HepG2 (cell line): ENCODE measurements at regions not wholly inside any gene's neighbourhood (a gene's known extent, or its start where the extent isn't known, plus 50 kb on each side); places are given as distances from the start of the nearest gene placed in this dataset.

Experiments
- ATAC-seq: fragments of 200-7000 bp; cut with Tn5 transposase; 3 replicates; pipeline ENCODE4 v1.9.1; 2020; ENCODE audit warnings: mild to moderate bottlenecking, moderate library complexity
- BruUV-seq: library from RNA; stranded (reverse); fragments of 400-500 nt; replicated peaks from 2 replicates; lab custom pipeline; 2021; lab: Mats Ljungman, UMichigan
- CTCF ChIA-PET: fragments of 300-600 bp; formaldehyde crosslinking; extraction: SDS; loops from one replicate; lab custom pipeline; 2021; ENCODE audit warnings: low total read pairs, inconsistent platforms, low intra/inter-chr PET ratio; lab: Yijun Ruan, JAX
- POLR2A ChIA-PET: fragments of 350-600 bp; sonication (Branson Sonifier 250); formaldehyde crosslinking; loops from one replicate; lab custom pipeline; 2020; ENCODE audit warnings: antibody characterized with exemption, inconsistent platforms; lab: Yijun Ruan, JAX
- DNase-seq: peaks from one replicate; pipeline ENCODE4 v3.0.0-alpha.2; 2015; ENCODE audit warnings: low spot score
- FAIRE-seq: peaks from 3 replicates; lab custom pipeline; 2011; peaks lifted over from hg19 to GRCh38; lab: Jason Lieb, UNC
- H2AFZ ChIP-seq: one replicate; pipeline ENCODE4 v1.6.1; 2011; ENCODE audit warnings: low read length, inconsistent platforms
- H3K27ac ChIP-seq: fragments of 300-600 bp; 3 replicates; pipeline ENCODE4 v1.8.0; 2011; ENCODE audit warnings: mixed run types, mild to moderate bottlenecking, mixed read lengths, low read length, inconsistent platforms; ENCODE audit not compliant: insufficient read depth; ENCODE audit errors: extremely low read length
- H3K27me3 ChIP-seq, 2 experiments: fragments of 200-600 bp in 1 of 2; 2 replicates in 1 of 2; 3 replicates in 1 of 2; pipeline versions ENCODE4 v1.6.0 to v1.8.0; 2011; ENCODE audit warnings: low read length in 2 of 2, mild to moderate bottlenecking in 2 of 2, moderate library complexity in 2 of 2, inconsistent platforms in 1 of 2; ENCODE audit not compliant: insufficient read depth in 2 of 2, control insufficient read depth in 1 of 2
- H3K36me3 ChIP-seq, 2 experiments: fragments of 200-600 bp in 1 of 2; replicated peaks in 1 of 2; 2 replicates in 1 of 2; 3 replicates in 1 of 2; pipeline versions ENCODE4 v1.5.1 to v1.8.0; 2011; ENCODE audit warnings: low read length in 2 of 2, inconsistent platforms in 1 of 2; ENCODE audit not compliant: insufficient read depth in 2 of 2, control insufficient read depth in 1 of 2
- H3K4me1 ChIP-seq: 2 replicates; pipeline ENCODE4 v1.5.1; 2012; ENCODE audit warnings: low read length, inconsistent platforms; ENCODE audit not compliant: insufficient read depth
- H3K4me2 ChIP-seq: 2 replicates; pipeline ENCODE4 v1.6.0; 2011; ENCODE audit warnings: low read depth, low read length, inconsistent platforms
- H3K4me3 ChIP-seq, 3 experiments: fragments of 200-600 bp in 1 of 3; sonication (generic), shearing (Covaris generic) in 1 of 3; replicated peaks in 1 of 3; 2 replicates each; pipeline ENCODE4 v1.5.1; 2011 to 2016; ENCODE audit warnings: low read length in 3 of 3, inconsistent platforms in 2 of 3, low read depth in 2 of 3, mild to moderate bottlenecking in 2 of 3, control low read depth in 1 of 3, mixed read lengths in 1 of 3; ENCODE audit not compliant: insufficient read depth in 1 of 3
- H3K79me2 ChIP-seq: one replicate; pipeline ENCODE4 v1.6.1; 2011; ENCODE audit warnings: low read length, inconsistent platforms; ENCODE audit not compliant: insufficient read depth
- H3K9ac ChIP-seq: 2 replicates; pipeline ENCODE4 v1.6.0; 2011; ENCODE audit warnings: mild to moderate bottlenecking, low read depth, low read length, inconsistent platforms; ENCODE audit not compliant: insufficient read depth
- H3K9me3 ChIP-seq: 2 replicates; pipeline ENCODE4 v1.5.1; 2012; ENCODE audit warnings: mild to moderate bottlenecking, low read length
- H4K20me1 ChIP-seq: 2 replicates; pipeline ENCODE4 v1.6.0; 2011; ENCODE audit warnings: inconsistent platforms, mild to moderate bottlenecking, low read length, moderate library complexity; ENCODE audit not compliant: insufficient read depth
- BRCA1 ChIP-seq: sonication (generic); formaldehyde crosslinking; IDR thresholded peaks from 2 replicates; pipeline ENCODE4 v1.4.0; 2020; ENCODE audit warnings: missing genetic modification reagents
- HDAC6 ChIP-seq: fragments of 200-600 bp; sonication (generic); IDR thresholded peaks from 2 replicates; pipeline ENCODE4 v1.7.0; 2017; ENCODE audit warnings: mild to moderate bottlenecking, antibody characterized with exemption, low read length, low read depth
- JDP2 ChIP-seq: sonication (generic); formaldehyde crosslinking; IDR thresholded peaks from 2 replicates; pipeline ENCODE4 v1.8.1; 2022; ENCODE audit warnings: missing genetic modification reagents, borderline replicate concordance
- MZF1 ChIP-seq: sonication (generic); formaldehyde crosslinking; IDR thresholded peaks from 2 replicates; pipeline ENCODE4 v1.8.1; 2023; ENCODE audit warnings: mild to moderate bottlenecking, missing genetic modification reagents, borderline replicate concordance
- NR2F6 ChIP-seq, 2 experiments: IDR thresholded peaks; 2 replicates each; pipeline ENCODE4 v1.6.1; 2016; ENCODE audit warnings: antibody characterized with exemption in 1 of 2, mild to moderate bottlenecking in 1 of 2
- PHF21A ChIP-seq: sonication (generic); formaldehyde crosslinking; IDR thresholded peaks from 2 replicates; pipeline ENCODE4 v1.5.0; 2020; ENCODE audit warnings: mild to moderate bottlenecking, missing genetic modification reagents
- SKI ChIP-seq: fragments of 450-650 bp; IDR thresholded peaks from one replicate; pipeline ENCODE4 v1.6.1; 2018; ENCODE audit warnings: mild to moderate bottlenecking; ENCODE audit not compliant: partially characterized antibody
- SP1 ChIP-seq, 2 experiments: fragments of 450-650 bp in 1 of 2; sonication (generic) in 1 of 2; formaldehyde crosslinking in 1 of 2; IDR thresholded peaks; 2 replicates each; pipeline versions ENCODE4 v1.4.0 to v1.6.1; 2016 to 2020; ENCODE audit warnings: missing genetic modification reagents in 1 of 2
- TCF12 ChIP-seq, 2 experiments: fragments of 450-650 bp in 1 of 2; sonication (generic) in 1 of 2; formaldehyde crosslinking in 1 of 2; IDR thresholded peaks; 2 replicates each; pipeline versions ENCODE4 v1.6.1 to v1.8.0; 2017 to 2022; ENCODE audit warnings: antibody characterized with exemption in 1 of 2, mild to moderate bottlenecking in 1 of 2, missing genetic modification reagents in 1 of 2, moderate library complexity in 1 of 2
- UBTF ChIP-seq: sonication (generic); formaldehyde crosslinking; IDR thresholded peaks from 2 replicates; pipeline ENCODE4 v1.4.0; 2020; ENCODE audit warnings: mild to moderate bottlenecking, missing genetic modification reagents
- ZFP37 ChIP-seq: sonication (generic); formaldehyde crosslinking; IDR thresholded peaks from 2 replicates; pipeline ENCODE4 v1.4.0; 2020; ENCODE audit warnings: missing genetic modification reagents, borderline replicate concordance
- ZNF598 ChIP-seq: sonication (generic); formaldehyde crosslinking; IDR thresholded peaks from 2 replicates; pipeline ENCODE4 v1.5.1; 2020; ENCODE audit warnings: mild to moderate bottlenecking, missing genetic modification reagents, borderline replicate concordance
- ZNF839 ChIP-seq: sonication (generic); formaldehyde crosslinking; IDR thresholded peaks from 2 replicates; pipeline ENCODE4 v1.4.0; 2020; ENCODE audit warnings: missing genetic modification reagents, mild to moderate bottlenecking, borderline replicate concordance
- WGBS: methylation state at CpG from one replicate; pipeline ENCODE4 v1.1.6; 2017; ENCODE audit warnings: low lambda C conversion rate; 5-methylcytosine and 5-hydroxymethylcytosine counted together
- in situ Hi-C: cut with HindIII; loops from 2 replicates; pipeline ENCODE4 v1.10.0; 2017; ENCODE audit warnings: low pct_unique_long_range_greater_than_20kb; ENCODE audit not compliant: extremely low pct_ligation_motif_present
- intact Hi-C: fragments of 100-400 bp; cut with micrococcal nuclease; formaldehyde crosslinking; loops from one replicate; pipeline ENCODE4 v1.10.0; 2022; ENCODE audit not compliant: unreplicated experiment
- TF ChIP-seq, protein P1 (sequence below): sonication (generic); formaldehyde crosslinking; IDR thresholded peaks from 2 replicates; pipeline ENCODE4 v1.8.1; 2023; ENCODE audit warnings: missing genetic modification reagents, inconsistent platforms, borderline replicate concordance

DNA sequence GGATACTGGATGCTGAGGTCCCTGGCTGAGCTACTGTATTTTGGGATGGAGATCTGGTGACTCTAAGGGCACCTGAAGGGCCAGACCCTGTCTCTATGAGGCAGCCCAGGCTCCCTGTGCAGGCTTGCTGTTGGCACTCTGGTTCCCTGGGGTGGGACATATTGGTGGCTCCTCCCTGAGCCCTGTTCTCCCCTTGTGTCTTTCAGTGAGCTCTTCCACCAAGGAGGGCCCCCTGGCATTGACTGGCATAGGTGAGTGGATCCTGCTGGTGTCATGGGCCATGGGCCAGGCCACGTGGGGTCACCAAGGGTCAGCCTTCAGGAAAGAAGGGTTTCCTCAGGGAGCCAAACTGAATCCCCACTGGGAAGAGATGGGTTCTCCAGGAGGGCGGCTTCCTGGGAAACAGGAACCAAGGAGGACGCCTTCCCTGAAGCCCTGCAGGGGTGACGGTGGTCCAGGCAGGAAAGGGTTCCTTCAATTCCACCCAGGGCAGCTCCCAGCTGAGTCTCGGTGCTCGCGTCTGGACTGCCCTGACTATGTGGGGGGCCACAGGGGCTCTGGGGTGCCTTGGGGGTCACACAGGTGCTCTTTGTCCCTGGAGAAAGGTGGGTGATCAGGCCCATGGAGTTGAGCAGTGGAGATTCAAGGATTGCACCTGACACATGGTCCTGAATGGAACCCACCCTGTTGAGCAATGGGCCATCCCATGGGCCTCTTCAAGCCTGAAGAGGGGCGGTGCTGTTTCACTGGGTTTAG lies 220.4 kb downstream of the SNRPN start:
- DNase-seq: no peak
- no peaks in the 10 kb centered on the region; a peak in 1 of 5 replicates for H3K27me3 ChIP-seq
- POLR2A ChIA-PET: no interaction called here
- intact Hi-C loops: no loop called here
- H3K4me3 ChIP-seq: no peak overlapping the region
- no peak overlapping the region for H2AFZ ChIP-seq
- no peak overlapping the region for H3K4me2 ChIP-seq
- TF ChIP-seq UBTF (CRISPR knock-in tag) (no peak), PHF21A (no peak), TCF12 (IDR thresholded peaks at IDR 0.05) (no peak), TCF12 (CRISPR knock-in tag; IDR thresholded peaks at IDR 0.05) (no peak), MZF1 (CRISPR knock-in tag) (no peak), HDAC6 (no peak), ZNF598 (no peak), ZNF839 (CRISPR knock-in tag) (no peak), NR2F6 (IDR thresholded peaks at IDR 0.05) (no peak), NR2F6 (CRISPR knock-in tag; IDR thresholded peaks at IDR 0.05) (no peak), JDP2 (CRISPR knock-in tag) (no peak), BRCA1 (CRISPR knock-in tag) (no peak), ZFP37 (CRISPR knock-in tag) (no peak), SP1 (IDR thresholded peaks at IDR 0.05) (no peak), SP1 (CRISPR knock-in tag; IDR thresholded peaks at IDR 0.05) (no peak), SKI (no peak)
- TF ChIP-seq, protein P1, sequence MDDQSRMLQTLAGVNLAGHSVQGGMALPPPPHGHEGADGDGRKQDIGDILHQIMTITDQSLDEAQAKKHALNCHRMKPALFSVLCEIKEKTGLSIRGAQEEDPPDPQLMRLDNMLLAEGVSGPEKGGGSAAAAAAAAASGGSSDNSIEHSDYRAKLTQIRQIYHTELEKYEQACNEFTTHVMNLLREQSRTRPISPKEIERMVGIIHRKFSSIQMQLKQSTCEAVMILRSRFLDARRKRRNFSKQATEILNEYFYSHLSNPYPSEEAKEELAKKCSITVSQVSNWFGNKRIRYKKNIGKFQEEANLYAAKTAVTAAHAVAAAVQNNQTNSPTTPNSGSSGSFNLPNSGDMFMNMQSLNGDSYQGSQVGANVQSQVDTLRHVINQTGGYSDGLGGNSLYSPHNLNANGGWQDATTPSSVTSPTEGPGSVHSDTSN (CRISPR knock-in tag): no peak
- TF ChIP-seq, all 625 proteins: peak for 0
- Histone ChIP-seq H3K27ac (no peak overlapping the region), H3K4me1 (no peaks in the 10 kb centered on the region), H3K9me3 (peaks cover 99% of the 10 kb centered on the region), H3K36me3 (no peaks in the 10 kb centered on the region), H3K79me2 (no peaks in the 10 kb centered on the region), H4K20me1 (no peaks in the 10 kb centered on the region), H3K9ac (no peak overlapping the region)
- CTCF ChIA-PET: no interaction called here
- ATAC-seq (no peak), FAIRE-seq (no peak)
- no CpG with 5 or more reads among the region's 8 CpGs for WGBS
- no TSS peak for BruUV-seq
- in situ Hi-C loops: no loop called here
